ENCODE measurements at regions not wholly inside any gene's neighbourhood (a gene's known extent, or its start where the extent isn't known, plus 50 kb on each side); places are given as distances from the start of the nearest gene placed in this dataset.

- WGBS: 69% methylated on average over 3 of the region's 3 CpGs
- H3K9ac ChIP-seq (ENCODE audit: low read depth in 1 of 2, low read length in 2 of 2): no peak overlapping the region
- H3K27me3 ChIP-seq (ENCODE audit: control insufficient read depth in 4 of 4, insufficient read depth in 4 of 4, low read length in 3 of 4): no peaks in the 10 kb centered on the region
- DNase-seq (ENCODE audit: low spot score): no peak
- no peak for TF ChIP-seq SP1 (IDR thresholded peaks at IDR 0.05)
- TF ChIP-seq RAD21 (IDR thresholded peaks at IDR 0.05): no peak
- no peak for TF ChIP-seq CTCF (IDR thresholded peaks at IDR 0.05; ENCODE audit: low read depth, low read length, missing input control)
- TF ChIP-seq NR2F2 (IDR thresholded peaks at IDR 0.05): no peak
- no peak for TF ChIP-seq RXRA (IDR thresholded peaks at IDR 0.05)
- TF ChIP-seq YY1 (IDR thresholded peaks at IDR 0.05): no peak
- TF ChIP-seq TAF1 (conservative IDR thresholded peaks at IDR 0.05): no peak
- no peak for TF ChIP-seq HNF4A (conservative IDR thresholded peaks at IDR 0.05)
- no peak for TF ChIP-seq FOXA2 (IDR thresholded peaks at IDR 0.05)
- TF ChIP-seq FOXA1 (IDR thresholded peaks at IDR 0.05): no peak
- TF ChIP-seq REST (IDR thresholded peaks at IDR 0.05): no peak
- no peak for TF ChIP-seq JUND (IDR thresholded peaks at IDR 0.05)
- TF ChIP-seq, protein P1, sequence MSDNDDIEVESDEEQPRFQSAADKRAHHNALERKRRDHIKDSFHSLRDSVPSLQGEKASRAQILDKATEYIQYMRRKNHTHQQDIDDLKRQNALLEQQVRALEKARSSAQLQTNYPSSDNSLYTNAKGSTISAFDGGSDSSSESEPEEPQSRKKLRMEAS (IDR thresholded peaks at IDR 0.05): no peak
- no peak for TF ChIP-seq GABPA (IDR thresholded peaks at IDR 0.05 in 1 of 2, conservative IDR thresholded peaks at IDR 0.05 in 1 of 2)
- TF ChIP-seq HNF4G (IDR thresholded peaks at IDR 0.05): no peak
- TF ChIP-seq EGR1 (IDR thresholded peaks at IDR 0.05; ENCODE audit: low read depth in 2 of 2): no peak
- no peak for TF ChIP-seq ZBTB33 (IDR thresholded peaks at IDR 0.05)
- TF ChIP-seq, protein P2, sequence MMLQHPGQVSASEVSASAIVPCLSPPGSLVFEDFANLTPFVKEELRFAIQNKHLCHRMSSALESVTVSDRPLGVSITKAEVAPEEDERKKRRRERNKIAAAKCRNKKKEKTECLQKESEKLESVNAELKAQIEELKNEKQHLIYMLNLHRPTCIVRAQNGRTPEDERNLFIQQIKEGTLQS (IDR thresholded peaks at IDR 0.05): no peak
- H3K4me3 ChIP-seq (ENCODE audit: low read depth in 1 of 3, low read length in 3 of 3): no peak overlapping the region
- H3K9me3 ChIP-seq (ENCODE audit: control insufficient read depth in 4 of 4, low read length in 3 of 4): peaks cover 0 to 8% (median 1%) of the 10 kb centered on the region in 4 donors
- H3K27ac ChIP-seq (ENCODE audit: low read depth in 1 of 2, low read length in 2 of 2): no peak overlapping the region
- no peaks in the 10 kb centered on the region for H3K36me3 ChIP-seq (ENCODE audit: control insufficient read depth in 4 of 4, insufficient read depth in 3 of 4, low read depth in 1 of 4, low read length in 3 of 4)
- H3K4me1 ChIP-seq (ENCODE audit: control insufficient read depth in 4 of 4, insufficient read depth in 4 of 4, low read length in 3 of 4): no peaks in the 10 kb centered on the region
These were observed 645.2 kb upstream of the EPHA6 start for GRCh38 chr3:96169111-96169766.
